ENCODE measurements at regions not wholly inside any gene's neighbourhood (a gene's known extent, or its start where the extent isn't known, plus 50 kb on each side); places are given as distances from the start of the nearest gene placed in this dataset.

- Histone ChIP-seq H3K27ac (no peak overlapping the region), H3K9me3 (no peaks in the 10 kb centered on the region), H3K4me3 (no peak overlapping the region), H3K4me1 (no peaks in the 10 kb centered on the region), H3K27me3 (no peaks in the 10 kb centered on the region), H3K36me3 (no peaks in the 10 kb centered on the region)
- WGBS, 2 donors, result 55 to 62% methylated on average over 5 of the region's 5 CpGs
- TF ChIP-seq CTCF (IDR thresholded peaks at IDR 0.05) (no peak), POLR2A (IDR thresholded peaks at IDR 0.05) (no peak)
- DNase-seq, result no peak
- intact Hi-C loops (cut with DNase I), result no loop called here
These were observed 1434.6 kb downstream of the C4orf33 start for GRCh38 chr4:130530505-130530904.

- Histone ChIP-seq H3K36me3 (no peaks in the 10 kb centered on the region), H3K4me3 (no peak overlapping the region), H3K4me1 (no peaks in the 10 kb centered on the region), H3K27me3 (no peaks in the 10 kb centered on the region), H3K9me3 (no peaks in the 10 kb centered on the region), H3K27ac (no peak overlapping the region)
- intact Hi-C loops (cut with DNase I), result no loop called here
- DNase-seq, result no peak
- 50 to 73% methylated on average over 1 of the region's 1 CpG for WGBS, 2 donors
- no peak for TF ChIP-seq CTCF (IDR thresholded peaks at IDR 0.05)
- TF ChIP-seq POLR2A (IDR thresholded peaks at IDR 0.05), result no peak
These were observed 1438.7 kb downstream of the C4orf33 start for GRCh38 chr4:130534651-130535050.

- WGBS, 2 donors, result 79 to 96% methylated on average over 6 of the region's 6 CpGs
- H3K27me3 ChIP-seq, result no peaks in the 10 kb centered on the region
These were observed 1447.0 kb downstream of the C4orf33 start for GRCh38 chr4:130542953-130543352.

GRCh38 chr4:130545171-130545570 is 1449.2 kb downstream of the C4orf33 start:
- intact Hi-C loops (cut with DNase I), result no loop called here
- Histone ChIP-seq H3K4me1 (no peaks in the 10 kb centered on the region), H3K9me3 (no peaks in the 10 kb centered on the region), H3K4me3 (no peak overlapping the region), H3K27me3 (no peaks in the 10 kb centered on the region), H3K27ac (no peak overlapping the region), H3K36me3 (no peaks in the 10 kb centered on the region)
- no peak for TF ChIP-seq POLR2A (IDR thresholded peaks at IDR 0.05)
- TF ChIP-seq CTCF (IDR thresholded peaks at IDR 0.05), result no peak
- WGBS, 2 donors, result 32 to 36% methylated on average over 3 of the region's 3 CpGs
- DNase-seq, result no peak

More at GRCh38 chr4:130542953-130543352, 1447.0 kb downstream of the C4orf33 start:
- no peak overlapping the region for H3K4me3 ChIP-seq
- no peak for DNase-seq
- no peaks in the 10 kb centered on the region for H3K4me1 ChIP-seq
- H3K27ac ChIP-seq, result no peak overlapping the region
- H3K9me3 ChIP-seq, result no peaks in the 10 kb centered on the region
- TF ChIP-seq POLR2A (IDR thresholded peaks at IDR 0.05) (no peak), CTCF (IDR thresholded peaks at IDR 0.05) (no peak)
- H3K36me3 ChIP-seq, result no peaks in the 10 kb centered on the region
- intact Hi-C loops (cut with DNase I), result no loop called here

GRCh38 chr4:130545596-130545995 is 1449.6 kb downstream of the C4orf33 start:
- 47 to 69% methylated on average over 2 of the region's 2 CpGs for WGBS, 2 donors
- intact Hi-C loops (cut with DNase I), result no loop called here
- Histone ChIP-seq H3K36me3 (no peaks in the 10 kb centered on the region), H3K27ac (no peak overlapping the region), H3K9me3 (no peaks in the 10 kb centered on the region), H3K27me3 (no peaks in the 10 kb centered on the region), H3K4me3 (no peak overlapping the region), H3K4me1 (no peaks in the 10 kb centered on the region)
- DNase-seq, result no peak
- TF ChIP-seq POLR2A (IDR thresholded peaks at IDR 0.05), result no peak
- TF ChIP-seq CTCF (IDR thresholded peaks at IDR 0.05), result no peak
